IPS-20b (cell line): ENCODE measurements at regions not wholly inside any gene's neighbourhood (a gene's known extent, or its start where the extent isn't known, plus 50 kb on each side); places are given as distances from the start of the nearest gene placed in this dataset.
"Not testable (repeated sequence)": the region's sequence is repeated elsewhere in the genome, so short reads cannot be mapped to it uniquely, and the experiment has no call there.

ENCODE experiments used
- H3K27ac ChIP-seq: one replicate; pipeline ENCODE4 v1.5.1; 2013; ENCODE audit warnings: low read length
- H3K27me3 ChIP-seq: 2 replicates; pipeline ENCODE4 v1.6.1; 2013; ENCODE audit warnings: mild to moderate bottlenecking, low read length, inconsistent platforms; ENCODE audit not compliant: insufficient read depth
- H3K36me3 ChIP-seq: 2 replicates; pipeline ENCODE4 v1.6.1; 2013; ENCODE audit warnings: low read depth, mild to moderate bottlenecking, inconsistent platforms, low read length, moderate library complexity; ENCODE audit not compliant: insufficient read depth
- H3K4me1 ChIP-seq: 2 replicates; pipeline ENCODE4 v1.6.1; 2013; ENCODE audit warnings: mild to moderate bottlenecking, control low read depth, inconsistent platforms, low read length, moderate library complexity; ENCODE audit not compliant: insufficient read depth
- H3K4me3 ChIP-seq: 2 replicates; pipeline ENCODE4 v1.5.1; 2013; ENCODE audit warnings: mild to moderate bottlenecking, low read length, inconsistent platforms
- H3K9ac ChIP-seq: 2 replicates; pipeline ENCODE4 v1.6.1; 2013; ENCODE audit warnings: low read depth, mild to moderate bottlenecking, inconsistent platforms, low read length, moderate library complexity
- H3K9me3 ChIP-seq: 2 replicates; pipeline ENCODE4 v1.6.1; 2013; ENCODE audit warnings: mild to moderate bottlenecking, low read depth, low read length, inconsistent platforms; ENCODE audit not compliant: insufficient read depth

DNA sequence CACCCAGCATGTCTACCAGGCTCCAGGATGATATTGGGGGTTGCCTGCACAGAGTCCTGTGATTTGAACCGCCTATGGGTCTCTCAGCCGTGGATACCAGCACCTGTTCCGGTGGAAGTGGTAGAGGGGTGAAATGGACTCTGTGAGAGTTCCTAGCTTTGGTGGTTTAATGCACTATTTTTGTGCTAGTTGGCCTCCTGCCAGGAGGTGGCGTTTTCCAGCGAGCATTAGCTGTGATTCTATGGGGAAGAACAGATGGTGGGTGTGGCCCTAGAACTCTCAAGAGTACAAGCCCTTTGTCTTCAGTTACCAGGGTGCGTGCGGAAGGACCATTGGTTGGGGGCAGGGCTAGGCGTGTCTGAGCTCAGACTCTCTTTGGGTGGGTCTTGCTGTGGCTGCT lies 316.9 kb upstream of the AMOT start:
- Histone ChIP-seq H3K4me3 (no peak overlapping the region), H3K9me3 (no peaks in the 10 kb centered on the region; the same call in 1 of the 2 replicates), H3K27me3 (no peaks in the 10 kb centered on the region), H3K36me3 (no peaks in the 10 kb centered on the region), H3K4me1 (no peaks in the 10 kb centered on the region), H3K9ac (no peak overlapping the region), H3K27ac (no peak overlapping the region)

DNA sequence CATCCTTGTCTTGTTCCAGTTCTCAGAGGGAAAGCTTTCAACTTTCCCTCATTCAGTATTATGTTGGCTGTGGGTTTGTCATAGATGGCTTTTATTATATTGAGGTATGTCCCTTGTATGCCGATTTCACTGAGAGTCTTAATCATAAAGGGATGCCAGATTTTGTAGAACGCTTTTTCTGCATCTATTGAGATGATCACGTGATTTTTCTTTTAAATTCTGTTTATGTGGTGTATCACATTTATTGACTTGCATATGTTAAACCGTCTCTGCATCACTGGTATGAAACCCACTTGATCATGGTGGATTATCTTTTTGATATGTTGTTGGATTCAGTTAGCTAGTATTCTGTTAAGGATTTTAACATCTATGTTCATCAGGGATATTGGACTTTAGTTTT lies 313.7 kb upstream of the AMOT start:
- H3K9ac ChIP-seq, H3K36me3 ChIP-seq, H3K4me1 ChIP-seq, H3K27me3 ChIP-seq, H3K9me3 ChIP-seq, H3K4me3 ChIP-seq, H3K27ac ChIP-seq: not testable (repeated sequence)

DNA sequence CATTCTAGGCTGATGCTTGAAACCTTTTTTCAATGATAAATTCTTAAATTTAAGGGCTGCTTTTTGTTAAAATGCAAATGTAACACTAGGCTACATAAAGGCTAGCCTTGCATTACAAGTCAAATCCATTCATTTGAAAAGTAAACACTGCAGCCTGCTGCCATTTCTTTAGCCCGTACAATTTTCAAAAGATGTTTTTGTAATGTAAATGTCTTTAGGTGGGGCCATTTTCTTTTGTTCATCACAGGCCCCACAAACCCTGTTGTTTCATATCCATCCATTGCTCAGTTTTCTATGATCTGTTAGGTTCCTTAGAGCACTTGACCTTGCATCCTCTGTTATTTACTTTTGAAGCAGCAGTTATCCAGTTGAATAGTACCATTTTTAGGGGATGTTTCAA lies 296.2 kb upstream of the AMOT start:
- Histone ChIP-seq H3K4me1 (peaks cover 6% of the 10 kb centered on the region; the same call in 1 of the 2 replicates), H3K4me3 (peak overlapping the region; percentile 27; the same call in 1 of the 2 replicates), H3K36me3 (no peaks in the 10 kb centered on the region), H3K9me3 (no peaks in the 10 kb centered on the region; the same call in 1 of the 2 replicates), H3K27ac (no peak overlapping the region), H3K27me3 (no peaks in the 10 kb centered on the region), H3K9ac (no peak overlapping the region)

DNA sequence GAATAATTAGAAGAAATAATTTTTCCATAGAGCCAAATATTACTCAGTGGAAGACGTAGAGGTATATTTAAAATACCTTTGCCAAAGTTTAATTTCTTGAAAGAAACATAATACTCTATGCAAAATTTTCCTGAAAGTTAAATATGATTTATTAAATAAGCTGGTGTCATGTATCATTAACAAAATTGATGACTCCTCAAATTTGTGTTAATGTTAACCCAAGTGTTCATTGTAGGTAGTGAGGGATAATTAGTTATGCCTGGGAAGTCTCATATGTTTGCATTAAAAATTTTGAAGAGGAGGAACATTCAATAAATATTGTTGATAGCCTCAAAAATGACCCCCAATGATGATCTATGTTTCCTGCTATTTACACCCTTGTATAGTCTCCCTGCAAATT lies 292.7 kb upstream of the AMOT start:
- Histone ChIP-seq H3K4me3 (no peak overlapping the region), H3K36me3 (no peaks in the 10 kb centered on the region), H3K9me3 (no peaks in the 10 kb centered on the region), H3K4me1 (peaks cover 6% of the 10 kb centered on the region; the same call in 1 of the 2 replicates), H3K27ac (no peak overlapping the region), H3K9ac (no peak overlapping the region), H3K27me3 (no peaks in the 10 kb centered on the region)

DNA sequence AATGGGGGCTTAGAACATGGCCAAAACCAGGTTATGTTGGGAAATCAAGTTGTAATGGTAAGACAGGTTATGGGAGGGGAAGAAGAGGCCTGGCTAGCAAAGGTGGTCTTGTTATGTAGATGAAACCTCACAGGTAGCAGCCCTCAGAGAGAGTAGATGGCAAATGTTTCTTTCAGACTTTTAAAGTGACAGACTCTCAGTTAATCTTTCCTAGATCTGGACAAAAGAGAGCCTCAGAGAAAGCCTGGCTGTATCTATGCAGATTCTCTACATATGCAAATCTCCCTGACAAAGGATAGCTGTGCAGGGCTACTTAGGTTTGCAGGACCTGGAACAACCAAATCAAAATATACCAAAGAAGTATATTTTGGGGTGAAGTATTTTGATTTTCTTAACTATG lies 284.1 kb upstream of the AMOT start:
- peak overlapping the region; percentile 37; the same call in 1 of the 2 replicates for H3K4me3 ChIP-seq
- no peak overlapping the region for H3K27ac ChIP-seq
- H3K4me1 ChIP-seq: peaks cover 17% of the 10 kb centered on the region; the same call in 1 of the 2 replicates
- H3K27me3 ChIP-seq: no peaks in the 10 kb centered on the region
- no peak overlapping the region for H3K9ac ChIP-seq
- no peaks in the 10 kb centered on the region for H3K36me3 ChIP-seq
- H3K9me3 ChIP-seq: peaks cover 4% of the 10 kb centered on the region; the same call in 1 of the 2 replicates

DNA sequence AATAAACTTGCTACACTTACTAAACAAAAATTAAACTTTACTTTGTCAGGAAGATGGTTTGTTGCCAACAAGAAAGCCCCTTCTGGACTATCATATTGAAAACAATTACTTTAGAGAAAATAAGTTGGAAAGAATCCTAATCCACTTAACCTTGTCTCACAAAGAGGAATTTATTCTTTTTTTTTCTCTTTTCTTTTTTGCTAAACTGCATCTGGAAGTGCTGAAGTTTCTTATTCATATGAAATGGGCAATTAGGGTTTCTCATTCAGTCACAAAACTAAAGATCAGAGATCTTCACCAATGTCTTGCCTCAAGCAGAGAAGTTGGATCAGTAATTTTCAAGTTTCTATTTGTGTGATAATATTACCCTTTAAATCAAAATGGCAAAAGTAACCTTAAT lies 234.9 kb upstream of the AMOT start:
- no peak overlapping the region for H3K4me3 ChIP-seq
- H3K27me3 ChIP-seq: no peaks in the 10 kb centered on the region

DNA sequence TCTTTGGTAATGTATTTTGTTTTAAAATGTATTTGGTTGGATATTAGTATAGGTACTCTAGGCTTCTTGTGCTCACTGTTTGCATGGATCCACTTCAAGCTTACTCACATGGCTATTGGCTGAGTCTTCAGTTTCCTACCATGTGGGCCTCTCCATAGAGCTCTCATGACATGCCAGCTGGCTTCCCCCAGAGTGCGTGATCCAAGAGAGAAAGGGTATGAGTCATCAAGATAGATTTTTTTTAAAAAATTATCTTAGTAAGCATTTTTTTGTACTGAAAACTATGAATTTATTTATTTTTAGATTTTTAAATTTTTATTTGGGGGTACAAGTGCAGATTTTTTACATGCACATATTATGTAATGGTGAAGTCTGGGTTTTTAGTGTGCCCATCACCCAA lies 219.1 kb upstream of the AMOT start:
- H3K27me3 ChIP-seq: no peaks in the 10 kb centered on the region
- H3K4me1 ChIP-seq: no peaks in the 10 kb centered on the region
- H3K9ac ChIP-seq: no peak overlapping the region
- no peak overlapping the region for H3K27ac ChIP-seq
- H3K4me3 ChIP-seq: no peak overlapping the region
- H3K36me3 ChIP-seq: no peaks in the 10 kb centered on the region
- no peaks in the 10 kb centered on the region for H3K9me3 ChIP-seq

More for the DNA sequence above, 234.9 kb upstream of the AMOT start:
- no peaks in the 10 kb centered on the region for H3K4me1 ChIP-seq
- no peak overlapping the region for H3K9ac ChIP-seq
- H3K36me3 ChIP-seq: no peaks in the 10 kb centered on the region
- H3K9me3 ChIP-seq: no peaks in the 10 kb centered on the region
- H3K27ac ChIP-seq: no peak overlapping the region

DNA sequence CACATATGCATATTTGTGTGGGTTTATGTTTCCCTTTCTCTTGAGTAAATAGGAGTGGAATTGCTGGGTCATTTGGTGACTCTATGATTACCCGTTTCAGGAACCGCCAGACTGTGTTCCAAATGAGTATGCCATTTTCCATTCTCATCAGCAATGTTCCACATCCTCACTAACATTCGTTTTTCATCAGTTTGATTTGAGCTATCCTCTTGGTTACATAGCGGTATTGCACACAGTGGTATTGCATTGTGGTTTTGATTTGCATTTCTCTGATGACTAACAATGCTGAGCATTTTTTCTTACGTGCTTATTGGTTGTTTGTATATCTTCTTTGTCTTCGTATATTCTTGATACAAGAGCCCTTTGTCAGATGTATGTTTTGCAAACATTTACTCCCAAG lies 218.0 kb upstream of the AMOT start:
- H3K4me1 ChIP-seq: no peaks in the 10 kb centered on the region

DNA sequence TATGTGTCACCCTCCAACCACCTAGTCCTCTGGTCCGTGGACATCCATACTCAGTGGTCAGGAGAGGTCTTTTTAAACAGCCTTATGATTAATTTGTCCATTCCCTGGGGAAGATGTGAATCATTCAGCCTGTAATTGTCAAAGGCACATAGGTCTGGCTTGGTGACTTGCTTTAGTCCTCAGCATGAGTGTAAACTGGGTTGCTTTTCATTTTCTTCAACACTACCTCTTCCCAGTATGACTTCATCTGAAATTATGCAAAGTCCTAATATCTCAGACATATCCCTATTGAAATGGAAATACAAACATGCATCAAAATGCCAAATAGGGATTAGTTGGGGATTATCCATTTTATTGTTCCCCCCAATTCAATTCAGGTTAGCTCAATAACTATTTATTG lies 208.3 kb upstream of the AMOT start:
- H3K4me1 ChIP-seq: no peaks in the 10 kb centered on the region
- H3K9ac ChIP-seq: no peak overlapping the region
- H3K9me3 ChIP-seq: no peaks in the 10 kb centered on the region
- no peak overlapping the region for H3K4me3 ChIP-seq
- no peak overlapping the region for H3K27ac ChIP-seq
- H3K36me3 ChIP-seq: no peaks in the 10 kb centered on the region
- H3K27me3 ChIP-seq: no peaks in the 10 kb centered on the region

More for the DNA sequence above, 218.0 kb upstream of the AMOT start:
- Histone ChIP-seq H3K9me3 (no peaks in the 10 kb centered on the region), H3K27ac (no peak overlapping the region), H3K36me3 (no peaks in the 10 kb centered on the region), H3K4me3 (no peak overlapping the region), H3K27me3 (no peaks in the 10 kb centered on the region), H3K9ac (no peak overlapping the region)

DNA sequence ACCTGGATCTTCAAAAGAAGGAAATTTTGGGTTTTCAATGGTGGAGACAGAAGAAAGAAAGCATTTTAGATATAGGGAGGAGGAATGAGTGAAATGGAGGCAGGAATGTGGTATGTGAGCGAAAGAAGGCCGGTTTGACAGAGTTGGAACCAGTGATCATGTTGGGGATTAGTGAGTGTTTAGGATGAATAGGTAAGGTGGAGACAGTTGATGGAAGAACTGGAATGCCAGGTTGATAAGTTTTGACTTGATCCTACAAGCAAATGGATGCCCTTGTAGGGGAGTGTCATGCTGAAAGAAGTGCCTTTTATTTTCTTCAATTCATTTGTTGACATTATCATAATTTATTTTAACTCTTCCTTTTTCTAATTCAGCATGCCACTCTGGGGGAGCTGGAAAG lies 207.8 kb upstream of the AMOT start:
- H3K9ac ChIP-seq: no peak overlapping the region

DNA sequence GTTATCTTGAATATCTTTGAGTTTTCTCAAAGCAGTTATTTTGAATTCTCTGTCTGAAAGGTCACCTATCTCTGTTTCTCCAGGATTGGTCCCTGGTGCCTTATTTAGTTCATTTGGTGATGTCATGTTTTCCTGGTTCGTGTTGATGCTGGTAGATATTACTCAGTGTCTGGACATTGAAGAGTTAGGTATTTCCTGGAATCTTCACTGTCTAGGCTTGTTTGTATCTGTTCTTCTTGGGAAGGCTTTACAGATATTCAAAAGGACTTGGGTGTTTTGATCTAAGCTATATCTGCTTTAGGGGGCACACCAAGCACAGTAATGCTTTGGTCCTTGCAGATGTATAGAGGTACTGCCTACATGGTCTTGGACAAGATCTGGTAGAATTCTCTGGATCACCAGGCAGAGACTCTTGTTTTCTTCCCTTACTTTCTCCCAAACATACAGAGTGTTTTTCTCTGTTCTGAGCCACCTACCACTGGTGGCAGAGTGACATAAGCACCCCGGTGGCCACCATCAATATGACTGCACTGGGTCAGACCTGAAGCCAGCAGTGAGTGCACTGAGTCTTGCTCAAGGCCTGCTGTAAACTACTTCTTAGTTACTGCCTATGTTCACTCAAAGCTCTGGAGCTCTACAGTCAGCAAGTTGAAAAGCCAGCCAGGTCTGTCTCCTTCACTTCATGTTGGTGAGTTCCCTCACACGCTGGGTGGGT lies 193.5 kb upstream of the AMOT start:
- Histone ChIP-seq H3K27me3 (no peaks in the 10 kb centered on the region), H3K4me1 (no peaks in the 10 kb centered on the region)

More for the DNA sequence above, 207.8 kb upstream of the AMOT start:
- Histone ChIP-seq H3K9me3 (no peaks in the 10 kb centered on the region), H3K4me3 (no peak overlapping the region), H3K36me3 (no peaks in the 10 kb centered on the region), H3K27ac (no peak overlapping the region), H3K4me1 (no peaks in the 10 kb centered on the region), H3K27me3 (no peaks in the 10 kb centered on the region)

DNA sequence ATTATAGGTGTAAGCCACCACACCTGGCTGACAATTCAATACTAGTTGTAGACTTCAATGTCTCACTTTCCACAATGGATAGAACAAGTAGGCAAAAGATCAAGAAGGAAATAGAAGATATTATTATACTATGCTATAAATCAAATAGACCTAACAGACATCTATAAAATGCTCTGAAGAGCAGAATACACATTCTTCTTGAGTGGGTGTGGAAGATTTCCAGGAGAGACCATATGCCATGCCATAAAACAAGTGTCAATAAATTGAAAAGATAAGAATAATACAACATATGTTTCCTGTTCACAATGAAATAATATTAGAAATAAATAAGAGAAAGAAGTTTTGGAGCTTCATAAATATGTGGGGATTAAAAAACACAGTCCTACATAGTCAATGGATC lies 179.3 kb upstream of the AMOT start:
- Histone ChIP-seq H3K36me3 (no peaks in the 10 kb centered on the region), H3K9ac (no peak overlapping the region), H3K9me3 (no peaks in the 10 kb centered on the region), H3K27me3 (no peaks in the 10 kb centered on the region), H3K4me3 (no peak overlapping the region), H3K27ac (no peak overlapping the region), H3K4me1 (no peaks in the 10 kb centered on the region)

More for the DNA sequence above, 193.5 kb upstream of the AMOT start:
- no peak overlapping the region for H3K9ac ChIP-seq
- no peak overlapping the region for H3K4me3 ChIP-seq
- no peaks in the 10 kb centered on the region for H3K36me3 ChIP-seq
- H3K27ac ChIP-seq: no peak overlapping the region
- H3K9me3 ChIP-seq: no peaks in the 10 kb centered on the region
